Sigmoid colon (tissue), 4 donors: ENCODE measurements at regions not wholly inside any gene's neighbourhood (a gene's known extent, or its start where the extent isn't known, plus 50 kb on each side); places are given as distances from the start of the nearest gene placed in this dataset.

Experiments used
- EP300 ChIP-seq, 4 donors: sonication (generic); formaldehyde crosslinking; IDR thresholded peaks; one replicate each; pipeline ENCODE4 v1.6.1; 2017; ENCODE audit warnings: antibody characterized with exemption in 4 of 4
- POLR2A ChIP-seq, 2 donors: fragments of 450-650 bp; IDR thresholded peaks; one replicate each; pipeline ENCODE4 v1.6.1; 2016; ENCODE audit warnings: antibody characterized with exemption in 2 of 2, mild to moderate bottlenecking in 2 of 2, moderate library complexity in 2 of 2
- POLR2AphosphoS5 ChIP-seq, 4 donors: sonication (generic); formaldehyde crosslinking; IDR thresholded peaks; one replicate each; pipeline ENCODE4 v1.6.1; 2017; ENCODE audit warnings: antibody characterized with exemption in 4 of 4
- TF ChIP-seq, protein P1 (sequence below), 4 experiments: fragments of 450-650 bp in 3 of 4; fragments of 200-600 bp in 1 of 4; IDR thresholded peaks; one replicate each; pipeline ENCODE4 v1.5.1; 2016 to 2019; ENCODE audit warnings: antibody characterized with exemption in 4 of 4, mild to moderate bottlenecking in 3 of 4, moderate library complexity in 2 of 4

- TF ChIP-seq POLR2A (IDR thresholded peaks at IDR 0.05): no peak
- TF ChIP-seq, protein P1, sequence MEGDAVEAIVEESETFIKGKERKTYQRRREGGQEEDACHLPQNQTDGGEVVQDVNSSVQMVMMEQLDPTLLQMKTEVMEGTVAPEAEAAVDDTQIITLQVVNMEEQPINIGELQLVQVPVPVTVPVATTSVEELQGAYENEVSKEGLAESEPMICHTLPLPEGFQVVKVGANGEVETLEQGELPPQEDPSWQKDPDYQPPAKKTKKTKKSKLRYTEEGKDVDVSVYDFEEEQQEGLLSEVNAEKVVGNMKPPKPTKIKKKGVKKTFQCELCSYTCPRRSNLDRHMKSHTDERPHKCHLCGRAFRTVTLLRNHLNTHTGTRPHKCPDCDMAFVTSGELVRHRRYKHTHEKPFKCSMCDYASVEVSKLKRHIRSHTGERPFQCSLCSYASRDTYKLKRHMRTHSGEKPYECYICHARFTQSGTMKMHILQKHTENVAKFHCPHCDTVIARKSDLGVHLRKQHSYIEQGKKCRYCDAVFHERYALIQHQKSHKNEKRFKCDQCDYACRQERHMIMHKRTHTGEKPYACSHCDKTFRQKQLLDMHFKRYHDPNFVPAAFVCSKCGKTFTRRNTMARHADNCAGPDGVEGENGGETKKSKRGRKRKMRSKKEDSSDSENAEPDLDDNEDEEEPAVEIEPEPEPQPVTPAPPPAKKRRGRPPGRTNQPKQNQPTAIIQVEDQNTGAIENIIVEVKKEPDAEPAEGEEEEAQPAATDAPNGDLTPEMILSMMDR (IDR thresholded peaks at IDR 0.05): no peak
- no peak for TF ChIP-seq EP300 (IDR thresholded peaks at IDR 0.05)
- TF ChIP-seq POLR2AphosphoS5 (IDR thresholded peaks at IDR 0.05): no peak
Measured at GRCh38 chr10:3480990-3481315, 304.1 kb downstream of the KLF6 start.
